ENCODE measurements at regions not wholly inside any gene's neighbourhood (a gene's known extent, or its start where the extent isn't known, plus 50 kb on each side); places are given as distances from the start of the nearest gene placed in this dataset.

- no peak for TF ChIP-seq TSHZ2 (CRISPR knock-in tag; IDR thresholded peaks at IDR 0.05)
Measured at GRCh38 chr3:164468055-164468454, 610.2 kb downstream of the SI start (continued).

GRCh38 chr3:164467007-164467406, 611.3 kb downstream of the SI start:
- no peak for ATAC-seq
- no peak for TF ChIP-seq ZNF565 (CRISPR knock-in tag; conservative IDR thresholded peaks at IDR 0.05; ENCODE audit: low read depth)
- no peak for TF ChIP-seq CREB5 (CRISPR knock-in tag; IDR thresholded peaks at IDR 0.05; ENCODE audit: low read depth)
- TF ChIP-seq ZC3H10 (CRISPR knock-in tag; IDR thresholded peaks at IDR 0.05), result no peak
- no peak for TF ChIP-seq ARNTL (CRISPR knock-in tag; IDR thresholded peaks at IDR 0.05; ENCODE audit: borderline replicate concordance, low read depth)
- no peak for TF ChIP-seq GLIS3 (CRISPR knock-in tag; IDR thresholded peaks at IDR 0.05)
- TF ChIP-seq ZFP30 (CRISPR knock-in tag; IDR thresholded peaks at IDR 0.05), result no peak
- no peak for TF ChIP-seq OSR1 (CRISPR knock-in tag; IDR thresholded peaks at IDR 0.05)
- TF ChIP-seq ZFP3 (CRISPR knock-in tag; IDR thresholded peaks at IDR 0.05), result no peak

GRCh38 chr3:164465172-164465571, 613.1 kb downstream of the SI start:
- no peak for TF ChIP-seq ZNF565 (CRISPR knock-in tag; conservative IDR thresholded peaks at IDR 0.05; ENCODE audit: low read depth)
- no peak for TF ChIP-seq TOX (CRISPR knock-in tag; IDR thresholded peaks at IDR 0.05; ENCODE audit: borderline replicate concordance)

GRCh38 chr3:164460851-164461250, 617.4 kb downstream of the SI start:
- no peak for TF ChIP-seq ISL1 (CRISPR knock-in tag; IDR thresholded peaks at IDR 0.05)
- TF ChIP-seq GLIS3 (CRISPR knock-in tag; IDR thresholded peaks at IDR 0.05), result no peak
- TF ChIP-seq ZC3H10 (CRISPR knock-in tag; IDR thresholded peaks at IDR 0.05), result no peak
- no peak for TF ChIP-seq PPARA (CRISPR knock-in tag; IDR thresholded peaks at IDR 0.05; ENCODE audit: borderline replicate concordance)
- no peak for TF ChIP-seq RARB (CRISPR knock-in tag; IDR thresholded peaks at IDR 0.05)
- no peak for ATAC-seq

More at GRCh38 chr3:164465172-164465571, 613.1 kb downstream of the SI start:
- ATAC-seq, result no peak

GRCh38 chr3:164459521-164460151, 618.7 kb downstream of the SI start:
- TF ChIP-seq TCF4 (CRISPR knock-in tag; IDR thresholded peaks at IDR 0.05; ENCODE audit: borderline replicate concordance), result no peak
- TF ChIP-seq BACH2 (CRISPR knock-in tag; IDR thresholded peaks at IDR 0.05; ENCODE audit: borderline replicate concordance), result no peak
- ATAC-seq, result no peak

GRCh38 chr3:164458986-164459385, 619.3 kb downstream of the SI start:
- ATAC-seq, result no peak

More at GRCh38 chr3:164458986-164459385, 619.3 kb downstream of the SI start:
- TF ChIP-seq ZFP30 (CRISPR knock-in tag; IDR thresholded peaks at IDR 0.05) (no peak), GLIS3 (CRISPR knock-in tag; IDR thresholded peaks at IDR 0.05) (no peak), POU6F1 (CRISPR knock-in tag; IDR thresholded peaks at IDR 0.05; ENCODE audit: borderline replicate concordance, low read depth) (no peak), SNAI2 (CRISPR knock-in tag; IDR thresholded peaks at IDR 0.05) (no peak), TSHZ2 (CRISPR knock-in tag; IDR thresholded peaks at IDR 0.05) (no peak), ZNF8 (CRISPR knock-in tag; IDR thresholded peaks at IDR 0.05) (no peak), ARNTL (CRISPR knock-in tag; IDR thresholded peaks at IDR 0.05; ENCODE audit: borderline replicate concordance, low read depth) (no peak), TCF4 (CRISPR knock-in tag; IDR thresholded peaks at IDR 0.05; ENCODE audit: borderline replicate concordance) (no peak), ZC3H10 (CRISPR knock-in tag; IDR thresholded peaks at IDR 0.05) (no peak), ZNF565 (CRISPR knock-in tag; conservative IDR thresholded peaks at IDR 0.05; ENCODE audit: low read depth) (no peak), PATZ1 (CRISPR knock-in tag; IDR thresholded peaks at IDR 0.05; ENCODE audit: borderline replicate concordance) (no peak), OSR1 (CRISPR knock-in tag; IDR thresholded peaks at IDR 0.05) (no peak), BACH2 (CRISPR knock-in tag; IDR thresholded peaks at IDR 0.05; ENCODE audit: borderline replicate concordance) (no peak), PPARA (CRISPR knock-in tag; IDR thresholded peaks at IDR 0.05; ENCODE audit: borderline replicate concordance) (no peak), RARB (CRISPR knock-in tag; IDR thresholded peaks at IDR 0.05) (no peak)
